ENCODE measurements at regions not wholly inside any gene's neighbourhood (a gene's known extent, or its start where the extent isn't known, plus 50 kb on each side); places are given as distances from the start of the nearest gene placed in this dataset.

DNA sequence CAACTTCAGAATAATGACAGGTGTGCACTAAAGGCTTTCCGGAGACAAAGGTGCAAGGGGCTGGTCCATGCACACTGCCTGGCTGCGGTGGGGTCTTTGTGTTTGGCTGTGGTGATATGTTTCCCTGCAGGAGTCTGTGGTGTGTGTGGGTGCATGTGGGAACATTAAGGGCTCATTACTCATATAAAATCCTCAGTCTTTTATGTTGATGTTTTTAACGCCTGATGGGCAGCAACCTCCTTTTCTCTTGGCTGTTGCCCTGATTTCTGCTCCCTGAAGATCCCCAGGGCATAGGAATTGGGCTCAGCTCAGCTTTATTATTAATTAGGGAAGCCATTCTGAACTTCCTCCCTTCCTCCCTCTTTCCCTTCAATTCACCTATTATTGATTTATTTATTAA is 67.6 kb upstream of the SPAG17 start:
- WGBS, 2 donors, result 85% methylated on average over 3 of the region's 3 CpGs
- Histone ChIP-seq H3K36me3 (ENCODE audit: control insufficient read depth in 4 of 4, insufficient read depth in 4 of 4, low read length in 4 of 4) (no peaks in the 10 kb centered on the region), H3K4me1 (ENCODE audit: control insufficient read depth in 5 of 5, insufficient read depth in 5 of 5, low read length in 5 of 5) (no peaks in the 10 kb centered on the region), H3K27me3 (ENCODE audit: control insufficient read depth in 3 of 3, insufficient read depth in 3 of 3, low read length in 2 of 3) (no peaks in the 10 kb centered on the region), H3K27ac (ENCODE audit: low read depth in 1 of 2, low read length in 1 of 2) (no peak overlapping the region), H3K4me3 (no peak overlapping the region), H3K9me3 (ENCODE audit: control insufficient read depth in 4 of 4, insufficient read depth in 3 of 4, low read length in 3 of 4) (no peaks in the 10 kb centered on the region), H3K9ac (ENCODE audit: insufficient read depth in 1 of 2, low read length in 2 of 2) (no peak overlapping the region)
- ATAC-seq (ENCODE audit: insufficient read depth, low FRiP score) (no peak), DNase-seq (no peak)
- TF ChIP-seq, protein P1, sequence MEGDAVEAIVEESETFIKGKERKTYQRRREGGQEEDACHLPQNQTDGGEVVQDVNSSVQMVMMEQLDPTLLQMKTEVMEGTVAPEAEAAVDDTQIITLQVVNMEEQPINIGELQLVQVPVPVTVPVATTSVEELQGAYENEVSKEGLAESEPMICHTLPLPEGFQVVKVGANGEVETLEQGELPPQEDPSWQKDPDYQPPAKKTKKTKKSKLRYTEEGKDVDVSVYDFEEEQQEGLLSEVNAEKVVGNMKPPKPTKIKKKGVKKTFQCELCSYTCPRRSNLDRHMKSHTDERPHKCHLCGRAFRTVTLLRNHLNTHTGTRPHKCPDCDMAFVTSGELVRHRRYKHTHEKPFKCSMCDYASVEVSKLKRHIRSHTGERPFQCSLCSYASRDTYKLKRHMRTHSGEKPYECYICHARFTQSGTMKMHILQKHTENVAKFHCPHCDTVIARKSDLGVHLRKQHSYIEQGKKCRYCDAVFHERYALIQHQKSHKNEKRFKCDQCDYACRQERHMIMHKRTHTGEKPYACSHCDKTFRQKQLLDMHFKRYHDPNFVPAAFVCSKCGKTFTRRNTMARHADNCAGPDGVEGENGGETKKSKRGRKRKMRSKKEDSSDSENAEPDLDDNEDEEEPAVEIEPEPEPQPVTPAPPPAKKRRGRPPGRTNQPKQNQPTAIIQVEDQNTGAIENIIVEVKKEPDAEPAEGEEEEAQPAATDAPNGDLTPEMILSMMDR (IDR thresholded peaks at IDR 0.05; ENCODE audit: control extremely low read depth, extremely low read depth), result no peak

DNA sequence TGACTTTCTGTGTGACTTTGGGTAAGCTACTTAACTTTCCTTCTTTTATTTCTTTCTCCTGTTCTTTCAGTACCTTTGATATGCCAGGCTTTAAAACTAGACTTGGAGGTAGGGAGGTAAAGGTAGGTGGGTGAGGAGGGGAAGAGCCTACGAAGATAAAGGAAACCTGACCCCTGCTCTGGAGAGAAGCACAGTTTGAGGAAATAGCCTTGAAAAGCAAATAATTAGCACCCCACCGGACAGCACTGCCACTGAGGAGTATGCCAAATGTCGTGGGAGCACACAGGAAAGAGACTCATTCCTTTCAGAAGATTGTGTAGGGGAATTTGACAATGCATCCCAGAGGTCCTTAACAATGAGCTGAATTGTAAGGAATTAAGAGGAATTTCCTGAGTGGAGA is 65.2 kb upstream of the SPAG17 start:
- no peaks in the 10 kb centered on the region for H3K36me3 ChIP-seq (ENCODE audit: control insufficient read depth in 4 of 4, insufficient read depth in 4 of 4, low read length in 4 of 4)
- H3K9ac ChIP-seq (ENCODE audit: insufficient read depth in 1 of 2, low read length in 2 of 2), result no peak overlapping the region
- DNase-seq, result no peak
- no peaks in the 10 kb centered on the region for H3K4me1 ChIP-seq (ENCODE audit: control insufficient read depth in 5 of 5, insufficient read depth in 5 of 5, low read length in 5 of 5)
- TF ChIP-seq, protein P1 (IDR thresholded peaks at IDR 0.05; ENCODE audit: control extremely low read depth, extremely low read depth), result no peak
- H3K9me3 ChIP-seq (ENCODE audit: control insufficient read depth in 4 of 4, insufficient read depth in 3 of 4, low read length in 3 of 4), result no peaks in the 10 kb centered on the region
- WGBS, 2 donors, result 48 to 71% methylated on average over 3 of the region's 3 CpGs
- H3K4me3 ChIP-seq, result no peak overlapping the region
- no peak for ATAC-seq (ENCODE audit: insufficient read depth, low FRiP score)
- H3K27ac ChIP-seq (ENCODE audit: low read depth in 1 of 2, low read length in 1 of 2), result no peak overlapping the region
- no peaks in the 10 kb centered on the region for H3K27me3 ChIP-seq (ENCODE audit: control insufficient read depth in 3 of 3, insufficient read depth in 3 of 3, low read length in 2 of 3)

DNA sequence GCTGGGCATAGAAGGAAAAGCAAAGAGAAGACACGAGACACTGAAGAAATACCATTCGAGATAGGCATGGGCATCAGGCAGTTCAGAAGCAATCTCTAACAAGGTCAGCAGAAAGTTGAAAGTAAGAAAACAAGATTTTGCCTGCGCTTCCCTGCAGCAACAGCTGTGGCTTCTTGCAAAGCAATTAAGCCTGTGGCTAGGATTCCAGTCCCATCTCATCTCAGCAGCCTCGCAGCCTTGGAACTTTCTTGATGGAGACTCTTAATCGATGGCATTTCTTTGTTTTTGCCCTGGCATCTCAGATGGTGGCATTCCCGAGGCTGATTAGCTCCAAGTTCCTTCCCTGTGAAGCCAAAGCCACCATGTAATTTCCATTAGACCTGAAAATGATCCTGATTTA is 64.6 kb upstream of the SPAG17 start:
- no peaks in the 10 kb centered on the region for H3K36me3 ChIP-seq (ENCODE audit: control insufficient read depth in 4 of 4, insufficient read depth in 4 of 4, low read length in 4 of 4)
- ATAC-seq (ENCODE audit: insufficient read depth, low FRiP score) (no peak), DNase-seq (no peak)
- TF ChIP-seq, protein P1 (IDR thresholded peaks at IDR 0.05; ENCODE audit: control extremely low read depth, extremely low read depth), result no peak
- H3K9ac ChIP-seq (ENCODE audit: insufficient read depth in 1 of 2, low read length in 2 of 2), result no peak overlapping the region
- 83 to 91% methylated on average over 6 of the region's 6 CpGs for WGBS, 2 donors
- no peaks in the 10 kb centered on the region for H3K27me3 ChIP-seq (ENCODE audit: control insufficient read depth in 3 of 3, insufficient read depth in 3 of 3, low read length in 2 of 3)
- H3K4me3 ChIP-seq, result no peak overlapping the region
- H3K4me1 ChIP-seq (ENCODE audit: control insufficient read depth in 5 of 5, insufficient read depth in 5 of 5, low read length in 5 of 5), result no peaks in the 10 kb centered on the region
- no peak overlapping the region for H3K27ac ChIP-seq (ENCODE audit: low read depth in 1 of 2, low read length in 1 of 2)
- no peaks in the 10 kb centered on the region for H3K9me3 ChIP-seq (ENCODE audit: control insufficient read depth in 4 of 4, insufficient read depth in 3 of 4, low read length in 3 of 4)

DNA sequence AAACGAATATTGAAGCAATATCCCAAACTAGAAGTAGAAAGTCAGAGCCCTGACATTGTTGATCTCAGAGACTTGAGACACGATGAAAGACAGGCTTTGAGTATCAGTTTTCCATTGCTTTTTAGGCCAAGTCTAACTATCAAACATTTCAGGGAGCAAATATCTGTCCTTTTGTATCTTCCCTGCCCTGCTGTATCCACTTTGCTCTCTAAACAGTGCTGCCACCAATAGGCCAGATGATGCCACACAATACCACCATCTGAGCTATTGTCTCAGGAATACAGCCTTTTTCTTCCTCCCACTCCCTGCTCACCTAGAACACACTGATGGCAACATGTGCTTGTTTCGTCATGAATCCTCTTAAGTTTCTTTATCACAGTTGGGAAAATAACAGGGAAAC is 62.6 kb upstream of the SPAG17 start:
- WGBS, 2 donors, result 76 to 77% methylated on average over 3 of the region's 3 CpGs
- H3K4me3 ChIP-seq, result no peak overlapping the region
- ATAC-seq (ENCODE audit: insufficient read depth, low FRiP score) (no peak), DNase-seq (peak in 1 of 3 donors; percentile 11)
- no peaks in the 10 kb centered on the region for H3K36me3 ChIP-seq (ENCODE audit: control insufficient read depth in 4 of 4, insufficient read depth in 4 of 4, low read length in 4 of 4)
- no peaks in the 10 kb centered on the region for H3K27me3 ChIP-seq (ENCODE audit: control insufficient read depth in 3 of 3, insufficient read depth in 3 of 3, low read length in 2 of 3)
- H3K4me1 ChIP-seq (ENCODE audit: control insufficient read depth in 5 of 5, insufficient read depth in 5 of 5, low read length in 5 of 5), result no peaks in the 10 kb centered on the region
- TF ChIP-seq, protein P1 (IDR thresholded peaks at IDR 0.05; ENCODE audit: control extremely low read depth, extremely low read depth), result no peak
- H3K9me3 ChIP-seq (ENCODE audit: control insufficient read depth in 4 of 4, insufficient read depth in 3 of 4, low read length in 3 of 4), result no peaks in the 10 kb centered on the region
- no peak overlapping the region for H3K27ac ChIP-seq (ENCODE audit: low read depth in 1 of 2, low read length in 1 of 2)
- H3K9ac ChIP-seq (ENCODE audit: insufficient read depth in 1 of 2, low read length in 2 of 2), result no peak overlapping the region

Measured in lung (tissue), 11 donors.